HCT116 (cell line): ENCODE measurements at regions not wholly inside any gene's neighbourhood (a gene's known extent, or its start where the extent isn't known, plus 50 kb on each side); places are given as distances from the start of the nearest gene placed in this dataset.

Experiments used
- ATAC-seq: fragments of 200-7000 bp; cut with Tn5 transposase; 2 replicates; pipeline ENCODE4 v1.9.1; 2020; ENCODE audit warnings: mild to moderate bottlenecking, moderate library complexity
- BruUV-seq: library from RNA; stranded (reverse); fragments of 400-500 nt; replicated peaks from 2 replicates; lab custom pipeline; 2021; lab: Mats Ljungman, UMichigan
- CTCF ChIA-PET: fragments of 300-600 bp; sonication (Branson Sonifier 250); formaldehyde crosslinking; loops from one replicate; lab custom pipeline; 2021; ENCODE audit warnings: antibody characterized with exemption; lab: Charles Lee
- POLR2A ChIA-PET: fragments of 300-600, 350-600 bp; sonication (Branson Sonifier 250); formaldehyde crosslinking; loops from one replicate; lab custom pipeline; 2021; ENCODE audit warnings: antibody characterized with exemption; lab: Charles Lee
- RAD21 ChIA-PET, 2 experiments: fragments of 300-600 bp; sonication (Branson Sonifier 250); formaldehyde crosslinking; loops; one replicate each; lab custom pipeline; 2023; ENCODE audit warnings: low total read pairs in 2 of 2; ENCODE audit not compliant: uncharacterized antibody in 2 of 2, unreplicated experiment in 2 of 2, low non-redundant PET in 1 of 2; lab: Charles Lee
- DNase-seq: peaks from one replicate; pipeline ENCODE4 v3.0.0-alpha.2; 2010; ENCODE audit warnings: low read depth, low spot score
- H2AFZ ChIP-seq: fragments of 200-600 bp; shearing (Covaris generic), sonication (generic); 2 replicates; pipeline ENCODE4 v1.6.1; 2017; ENCODE audit warnings: low read depth, mixed run types, mixed read lengths, antibody characterized with exemption, low read length; ENCODE audit not compliant: poor library complexity, severe bottlenecking
- H3K27ac ChIP-seq: 2 replicates; pipeline ENCODE4 v1.5.1; 2012; ENCODE audit warnings: low read depth, low read length
- H3K27me3 ChIP-seq: fragments of 200-600 bp; sonication (generic); 2 replicates; pipeline ENCODE4 v1.6.1; 2016; ENCODE audit warnings: mixed run types, low read length, mixed read lengths; ENCODE audit not compliant: insufficient read depth
- H3K36me3 ChIP-seq, 2 experiments: fragments of 200-500 bp in 1 of 2; fragments of 200-600 bp in 1 of 2; sonication (Bioruptor generic) in 1 of 2; sonication (generic) in 1 of 2; 2 replicates each; pipeline versions ENCODE4 v1.5.1 to v1.6.1; 2014 to 2016; ENCODE audit warnings: low read length in 2 of 2, inconsistent platforms in 1 of 2, mixed read lengths in 1 of 2, mixed run types in 1 of 2; ENCODE audit not compliant: insufficient read depth in 2 of 2, control insufficient read depth in 1 of 2
- H3K4me1 ChIP-seq, 2 experiments: fragments of 200-600 bp in 1 of 2; sonication (generic) in 1 of 2; 2 replicates each; pipeline versions ENCODE4 v1.5.1 to v1.6.1; 2012 to 2017; ENCODE audit warnings: low read length in 2 of 2, inconsistent platforms in 1 of 2, mild to moderate bottlenecking in 1 of 2, mixed read lengths in 1 of 2, mixed run types in 1 of 2, moderate library complexity in 1 of 2; ENCODE audit not compliant: insufficient read depth in 2 of 2, control insufficient read depth in 1 of 2
- H3K4me2 ChIP-seq: fragments of 200-600 bp; sonication (generic); 2 replicates; pipeline ENCODE4 v1.6.1; 2017; ENCODE audit warnings: mixed run types, low read length, mixed read lengths
- H3K4me3 ChIP-seq, 2 experiments: fragments of 200-600 bp in 1 of 2; sonication (generic) in 1 of 2; replicated peaks in 1 of 2; 2 replicates each; pipeline ENCODE4 v1.5.1; 2011 to 2016; ENCODE audit warnings: low read length in 2 of 2, control low read depth in 1 of 2, low read depth in 1 of 2, mild to moderate bottlenecking in 1 of 2, mixed read lengths in 1 of 2, mixed run types in 1 of 2
- H3K79me2 ChIP-seq: fragments of 200-600 bp; sonication (generic); 2 replicates; pipeline ENCODE4 v1.6.1; 2017; ENCODE audit warnings: mild to moderate bottlenecking, mixed run types, low read length, moderate library complexity, mixed read lengths; ENCODE audit not compliant: insufficient read depth
- H3K9ac ChIP-seq: fragments of 200-600 bp; sonication (generic); 2 replicates; pipeline ENCODE4 v1.6.1; 2016; ENCODE audit warnings: low read length, mixed read lengths
- H3K9me2 ChIP-seq: fragments of 200-600 bp; sonication (generic), shearing (Covaris generic); 2 replicates; pipeline ENCODE4 v1.6.1; 2017; ENCODE audit warnings: mixed run types, mild to moderate bottlenecking, moderate library complexity; ENCODE audit not compliant: insufficient read depth
- H3K9me3 ChIP-seq, 2 experiments: fragments of 200-500 bp in 1 of 2; fragments of 200-600 bp in 1 of 2; sonication (Bioruptor generic) in 1 of 2; sonication (generic) in 1 of 2; 2 replicates each; pipeline ENCODE4 v1.6.1; 2014 to 2017; ENCODE audit warnings: low read length in 2 of 2, mixed read lengths in 2 of 2, inconsistent platforms in 1 of 2, low read depth in 1 of 2, mild to moderate bottlenecking in 1 of 2, mixed run types in 1 of 2, moderate library complexity in 1 of 2; ENCODE audit not compliant: control insufficient read depth in 1 of 2, insufficient read depth in 1 of 2
- H4K20me1 ChIP-seq: fragments of 200-600 bp; sonication (generic), shearing (Covaris generic); 2 replicates; pipeline ENCODE4 v1.6.1; 2017; ENCODE audit warnings: mixed run types, mild to moderate bottlenecking, moderate library complexity; ENCODE audit not compliant: insufficient read depth
- ATF3 ChIP-seq: IDR thresholded peaks from 2 replicates; pipeline ENCODE4 v1.6.1; 2012
- CBX3 ChIP-seq: IDR thresholded peaks from 2 replicates; pipeline ENCODE4 v1.6.1; 2012; ENCODE audit warnings: low read depth
- CEBPB ChIP-seq: IDR thresholded peaks from 2 replicates; pipeline ENCODE4 v1.6.1; 2012; ENCODE audit warnings: low read depth
- CTCF ChIP-seq, 3 experiments: fragments of 200-600 bp in 1 of 3; sonication (generic) in 1 of 3; IDR thresholded peaks in 2 of 3; conservative IDR thresholded peaks in 1 of 3; 2 replicates each; pipeline ENCODE4 v1.5.1; 2012 to 2017; ENCODE audit warnings: low read depth in 2 of 3, low read length in 2 of 3, antibody characterized with exemption in 1 of 3, borderline replicate concordance in 1 of 3, control low read depth in 1 of 3, mild to moderate bottlenecking in 1 of 3, mixed read lengths in 1 of 3, mixed run types in 1 of 3, moderate library complexity in 1 of 3; ENCODE audit not compliant: insufficient read depth in 1 of 3
- EGR1 ChIP-seq: IDR thresholded peaks from 2 replicates; pipeline ENCODE4 v1.6.1; 2012; ENCODE audit warnings: low read depth
- EZH2 ChIP-seq: fragments of 200-600 bp; sonication (generic); IDR thresholded peaks from 2 replicates; pipeline ENCODE4 v1.6.1; 2017; ENCODE audit warnings: antibody characterized with exemption, mixed run types
- FOSL1 ChIP-seq: IDR thresholded peaks from 2 replicates; pipeline ENCODE4 v1.6.1; 2012; ENCODE audit warnings: low read depth
- JUND ChIP-seq: IDR thresholded peaks from 2 replicates; pipeline ENCODE4 v1.6.1; 2012
- MAX ChIP-seq: IDR thresholded peaks from 2 replicates; pipeline ENCODE4 v1.6.1; 2012
- POLR2A ChIP-seq: IDR thresholded peaks from 2 replicates; pipeline ENCODE4 v1.7.0; 2011; ENCODE audit warnings: borderline replicate concordance; ENCODE audit not compliant: insufficient read depth, insufficient read length; ENCODE audit errors: extremely low read depth
- RAD21 ChIP-seq: IDR thresholded peaks from 2 replicates; pipeline ENCODE4 v1.6.1; 2012; ENCODE audit warnings: low read depth, mild to moderate bottlenecking
- REST ChIP-seq: IDR thresholded peaks from 2 replicates; pipeline ENCODE4 v1.6.1; 2012; ENCODE audit warnings: low read depth
- SIN3A ChIP-seq: IDR thresholded peaks from 2 replicates; pipeline ENCODE4 v1.6.1; 2012; ENCODE audit warnings: low read depth
- SRF ChIP-seq: IDR thresholded peaks from 2 replicates; pipeline ENCODE4 v1.6.1; 2012; ENCODE audit warnings: low read depth
- TCF7L2 ChIP-seq: IDR thresholded peaks from 2 replicates; pipeline ENCODE4 v1.7.0; 2011; ENCODE audit warnings: borderline replicate concordance, inconsistent platforms; ENCODE audit not compliant: insufficient read depth, insufficient read length; ENCODE audit errors: extremely low read depth
- ZFX ChIP-seq: fragments of 450-650 bp; IDR thresholded peaks from 2 replicates; pipeline ENCODE4 v1.6.1; 2017
- ZNF274 ChIP-seq: fragments of 200-500 bp; sonication (Bioruptor generic); IDR thresholded peaks from 2 replicates; pipeline ENCODE4 v1.6.1; 2014; ENCODE audit warnings: mild to moderate bottlenecking, low read depth, low read length, inconsistent platforms
- intact Hi-C: fragments of 100-400 bp; cut with micrococcal nuclease; formaldehyde crosslinking; loops from 2 replicates; pipeline ENCODE4 v1.10.0; 2022
- TF ChIP-seq, protein P1 (sequence below): IDR thresholded peaks from 2 replicates; pipeline ENCODE4 v1.6.1; 2011; ENCODE audit warnings: mild to moderate bottlenecking, low read length, moderate library complexity; ENCODE audit not compliant: insufficient replicate concordance; ENCODE audit errors: extremely low read depth

DNA sequence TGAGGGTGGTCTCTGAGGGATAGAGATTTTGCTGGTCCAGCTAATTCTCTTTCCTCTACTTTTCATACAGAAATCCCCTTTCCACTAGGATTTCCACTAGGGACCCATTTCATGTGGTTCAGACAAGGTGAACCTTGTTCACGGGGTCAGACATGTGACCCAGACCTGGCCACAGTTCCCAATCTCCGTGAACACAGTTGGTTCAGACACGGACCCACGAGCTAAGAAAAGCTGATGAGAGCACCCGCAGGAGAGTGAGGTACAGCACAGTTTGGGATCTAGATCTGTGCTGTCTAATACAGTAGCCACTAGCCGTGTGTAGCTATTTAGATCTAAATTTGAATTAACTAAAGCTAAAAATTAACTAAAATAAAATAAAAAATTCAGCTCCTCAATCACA is 88.1 kb downstream of the AXIN2 start (continued):
- TF ChIP-seq ATF3 (no peak), SIN3A (no peak)

DNA sequence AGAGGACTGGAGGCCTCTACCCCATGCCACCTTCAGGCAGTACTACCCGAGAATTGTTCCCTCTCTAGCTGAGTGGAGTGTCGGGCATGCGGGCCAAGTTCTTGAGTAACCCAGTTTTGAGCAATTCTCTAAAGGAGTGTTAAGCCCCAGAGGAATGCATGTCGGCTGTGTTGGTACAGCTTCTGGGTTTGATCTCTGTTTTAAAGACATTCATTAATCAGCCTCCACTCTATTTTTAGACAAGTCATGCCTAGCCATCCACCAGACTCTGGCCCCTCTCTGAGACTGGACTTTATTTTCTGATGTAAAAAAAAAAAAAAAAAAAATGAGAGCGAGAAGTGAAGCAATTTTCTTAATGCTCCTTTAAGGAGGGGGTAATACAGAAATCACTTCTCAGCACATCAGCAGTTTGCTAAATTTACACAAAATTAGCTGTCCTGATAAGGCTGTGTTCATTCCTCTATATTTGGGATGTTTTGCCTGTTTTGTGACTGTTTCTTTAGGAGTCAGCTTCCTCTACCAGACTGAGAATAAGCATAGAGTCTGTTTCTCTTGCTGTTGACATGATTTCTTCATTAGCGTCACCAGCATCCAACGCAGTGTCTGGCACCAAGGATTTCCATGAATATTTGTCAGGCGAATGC is 88.7 kb downstream of the AXIN2 start:
- no peaks in the 10 kb centered on the region for H3K36me3 ChIP-seq
- BruUV-seq = no TSS peak
- ChIA-PET RAD21 (no interaction called here), CTCF (no interaction called here), POLR2A (no interaction called here)
- H2AFZ ChIP-seq = no peak overlapping the region
- 0 out of 2 replicates have a peak, but pooled peaks cover 4% of the 10 kb centered on the region for H3K27me3 ChIP-seq
- no peaks in the 10 kb centered on the region for H3K4me1 ChIP-seq
- no peaks in the 10 kb centered on the region for H3K79me2 ChIP-seq
- H3K9me3 ChIP-seq = no peaks in the 10 kb centered on the region
- no peak overlapping the region for H3K27ac ChIP-seq
- H4K20me1 ChIP-seq = no peaks in the 10 kb centered on the region
- peaks cover 5% of the 10 kb centered on the region; the same call in 1 of the 2 replicates for H3K9me2 ChIP-seq
- TF ChIP-seq JUND (no peak), TCF7L2 (no peak), ZNF274 (no peak), FOSL1 (no peak), REST (no peak), POLR2A (no peak), SIN3A (no peak), CTCF (IDR thresholded peaks at IDR 0.05 in 2 of 3, conservative IDR thresholded peaks at IDR 0.05 in 1 of 3; ENCODE audit: borderline replicate concordance in 1 of 3, insufficient read depth in 1 of 3, low read depth in 2 of 3, low read length in 2 of 3) (no peak), MAX (no peak), ATF3 (no peak), ZFX (no peak), EGR1 (no peak), RAD21 (no peak), CBX3 (no peak), EZH2 (no peak), CEBPB (no peak), SRF (no peak)
- TF ChIP-seq, protein P1, sequence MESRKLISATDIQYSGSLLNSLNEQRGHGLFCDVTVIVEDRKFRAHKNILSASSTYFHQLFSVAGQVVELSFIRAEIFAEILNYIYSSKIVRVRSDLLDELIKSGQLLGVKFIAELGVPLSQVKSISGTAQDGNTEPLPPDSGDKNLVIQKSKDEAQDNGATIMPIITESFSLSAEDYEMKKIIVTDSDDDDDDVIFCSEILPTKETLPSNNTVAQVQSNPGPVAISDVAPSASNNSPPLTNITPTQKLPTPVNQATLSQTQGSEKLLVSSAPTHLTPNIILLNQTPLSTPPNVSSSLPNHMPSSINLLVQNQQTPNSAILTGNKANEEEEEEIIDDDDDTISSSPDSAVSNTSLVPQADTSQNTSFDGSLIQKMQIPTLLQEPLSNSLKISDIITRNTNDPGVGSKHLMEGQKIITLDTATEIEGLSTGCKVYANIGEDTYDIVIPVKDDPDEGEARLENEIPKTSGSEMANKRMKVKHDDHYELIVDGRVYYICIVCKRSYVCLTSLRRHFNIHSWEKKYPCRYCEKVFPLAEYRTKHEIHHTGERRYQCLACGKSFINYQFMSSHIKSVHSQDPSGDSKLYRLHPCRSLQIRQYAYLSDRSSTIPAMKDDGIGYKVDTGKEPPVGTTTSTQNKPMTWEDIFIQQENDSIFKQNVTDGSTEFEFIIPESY = no peak
- ATAC-seq (no peak), DNase-seq (no peak)
- H3K4me3 ChIP-seq = no peak overlapping the region
- H3K9ac ChIP-seq = no peak overlapping the region
- no peak overlapping the region for H3K4me2 ChIP-seq
- intact Hi-C loops = no loop called here
